GM12878 (cell line): ENCODE measurements at regions not wholly inside any gene's neighbourhood (a gene's known extent, or its start where the extent isn't known, plus 50 kb on each side); places are given as distances from the start of the nearest gene placed in this dataset.

ENCODE experiments used
- ATAC-seq: fragments of 200-7000 bp; cut with Tn5 transposase; 3 replicates; pipeline ENCODE4 v1.9.1; 2020; ENCODE audit warnings: mild to moderate bottlenecking, moderate library complexity
- BruUV-seq: library from RNA; stranded (reverse); fragments of 400-500 nt; replicated peaks from 2 replicates; lab custom pipeline; 2021; lab: Mats Ljungman, UMichigan
- CTCF ChIA-PET: fragments of 300-600 bp; sonication (Branson Sonifier 250); formaldehyde crosslinking; extraction: SDS; loops from one replicate; lab custom pipeline; 2021; ENCODE audit warnings: inconsistent platforms; lab: Yijun Ruan, JAX
- POLR2A ChIA-PET: fragments of 350-600 bp; formaldehyde crosslinking; extraction: SDS; loops from one replicate; lab custom pipeline; 2021; ENCODE audit warnings: inconsistent platforms; lab: Charles Lee
- RAD21 ChIA-PET: fragments of 300-600 bp; sonication (Branson Sonifier 250); formaldehyde crosslinking; loops from one replicate; lab custom pipeline; 2023; ENCODE audit warnings: antibody characterized with exemption; ENCODE audit not compliant: unreplicated experiment; lab: Charles Lee
- SMC1A ChIA-PET: fragments of 300-600 bp; sonication (Branson Sonifier 250); formaldehyde crosslinking; loops from one replicate; lab custom pipeline; 2023; ENCODE audit not compliant: unreplicated experiment, uncharacterized antibody; lab: Charles Lee
- DNase-seq: peaks from one replicate; pipeline ENCODE4 v3.0.0-alpha.2; 2011; ENCODE audit warnings: low read depth, low spot score
- FAIRE-seq: peaks from 3 replicates; lab custom pipeline; 2011; peaks lifted over from hg19 to GRCh38; lab: Jason Lieb, UNC
- H2AFZ ChIP-seq: 2 replicates; pipeline ENCODE4 v1.6.0; 2011; ENCODE audit warnings: low read depth, low read length, control low read depth; ENCODE audit not compliant: control insufficient read depth
- H3K27ac ChIP-seq: 2 replicates; pipeline ENCODE4 v1.5.1; 2011; ENCODE audit warnings: control low read depth; ENCODE audit not compliant: control insufficient read depth, insufficient read depth
- H3K27me3 ChIP-seq, 2 experiments: replicated peaks in 1 of 2; 2 replicates each; pipeline versions ENCODE4 v1.6.0 to v1.6.1; 2011; ENCODE audit warnings: low read length in 1 of 2; ENCODE audit not compliant: control insufficient read depth in 2 of 2, insufficient read depth in 2 of 2
- H3K36me3 ChIP-seq, 2 experiments: 2 replicates each; pipeline ENCODE4 v1.5.1; 2011; ENCODE audit warnings: low read length in 1 of 2; ENCODE audit not compliant: control insufficient read depth in 2 of 2, insufficient read depth in 2 of 2
- H3K4me1 ChIP-seq: 2 replicates; pipeline ENCODE4 v1.6.1; 2011; ENCODE audit warnings: mild to moderate bottlenecking, low read length, moderate library complexity, mixed read lengths; ENCODE audit not compliant: control insufficient read depth, insufficient read depth
- H3K4me2 ChIP-seq: 2 replicates; pipeline ENCODE4 v1.6.0; 2011; ENCODE audit warnings: control low read depth; ENCODE audit not compliant: control insufficient read depth, insufficient read depth
- H3K4me3 ChIP-seq: fragments of 200-600 bp; sonication (generic); 2 replicates; pipeline ENCODE4 v1.5.1; 2016
- H3K79me2 ChIP-seq: 2 replicates; pipeline ENCODE4 v1.6.0; 2011; ENCODE audit warnings: low read length; ENCODE audit not compliant: control insufficient read depth, insufficient read depth
- H3K9ac ChIP-seq: 2 replicates; pipeline ENCODE4 v1.8.0; 2011; ENCODE audit warnings: low read length, control low read depth, mixed read lengths; ENCODE audit not compliant: control insufficient read depth, insufficient read depth
- H3K9me3 ChIP-seq: replicated peaks from 3 replicates; pipeline ENCODE4 v1.5.1; 2011; ENCODE audit warnings: mild to moderate bottlenecking, low read length; ENCODE audit not compliant: control insufficient read depth, insufficient read depth
- H4K20me1 ChIP-seq: 2 replicates; pipeline ENCODE4 v1.6.0; 2011; ENCODE audit not compliant: control insufficient read depth, insufficient read depth
- BHLHE40 ChIP-seq, 2 experiments: fragments of 450-650 bp in 1 of 2; IDR thresholded peaks; 2 replicates each; pipeline ENCODE4 v1.6.1; 2011 to 2017; ENCODE audit warnings: low read depth in 2 of 2, borderline replicate concordance in 1 of 2, improper control_type of control experiment in 1 of 2, low read length in 1 of 2, mild to moderate bottlenecking in 1 of 2
- CBFB ChIP-seq: IDR thresholded peaks from 2 replicates; pipeline ENCODE4 v1.6.1; 2016; ENCODE audit warnings: antibody characterized with exemption, low read depth
- E4F1 ChIP-seq: fragments of 450-650 bp; IDR thresholded peaks from 2 replicates; pipeline ENCODE4 v1.6.1; 2018; ENCODE audit warnings: borderline replicate concordance, mild to moderate bottlenecking; ENCODE audit not compliant: partially characterized antibody
- EZH2 ChIP-seq: IDR thresholded peaks from 2 replicates; pipeline ENCODE4 v1.6.1; 2012; ENCODE audit warnings: low read depth, mild to moderate bottlenecking, control low read depth, inconsistent platforms, low read length, borderline replicate concordance; ENCODE audit not compliant: control insufficient read depth
- IRF4 ChIP-seq: IDR thresholded peaks from 2 replicates; pipeline ENCODE4 v1.6.1; 2011; ENCODE audit warnings: low read depth, low read length
- KAT2A ChIP-seq: conservative IDR thresholded peaks from 2 replicates; pipeline ENCODE4 v1.6.1; 2011; ENCODE audit warnings: low read depth, low read length; ENCODE audit not compliant: control insufficient read depth
- RB1 ChIP-seq: fragments of 450-650 bp; formaldehyde crosslinking; IDR thresholded peaks from 2 replicates; pipeline ENCODE4 v1.6.1; 2017; ENCODE audit warnings: mild to moderate bottlenecking, borderline replicate concordance
- SMAD5 ChIP-seq: IDR thresholded peaks from 2 replicates; pipeline ENCODE4 v1.6.1; 2016; ENCODE audit warnings: antibody characterized with exemption, low read depth
- SRF ChIP-seq, 2 experiments: IDR thresholded peaks; 2 replicates each; pipeline ENCODE4 v1.6.1; 2011; ENCODE audit warnings: low read depth in 2 of 2, low read length in 2 of 2, mild to moderate bottlenecking in 1 of 2, moderate library complexity in 1 of 2
- STAT1 ChIP-seq: fragments of 450-650 bp; conservative IDR thresholded peaks from 2 replicates; pipeline ENCODE4 v1.6.1; 2014; ENCODE audit warnings: antibody characterized with exemption, mild to moderate bottlenecking
- SUPT20H ChIP-seq: IDR thresholded peaks from 2 replicates; pipeline ENCODE4 v1.6.1; 2011; ENCODE audit warnings: low read depth, mild to moderate bottlenecking, low read length, moderate library complexity, borderline replicate concordance; ENCODE audit not compliant: control insufficient read depth
- USF1 ChIP-seq: IDR thresholded peaks from 2 replicates; pipeline ENCODE4 v1.6.1; 2011; ENCODE audit warnings: borderline replicate concordance, low read depth, mild to moderate bottlenecking, moderate library complexity, mixed read lengths, low read length; ENCODE audit not compliant: insufficient read depth; ENCODE audit errors: extremely low read length
- USF2 ChIP-seq: IDR thresholded peaks from 2 replicates; pipeline ENCODE4 v1.6.1; 2011; ENCODE audit warnings: low read depth, low read length, improper control_type of control experiment, borderline replicate concordance
- ZBTB40 ChIP-seq: fragments of 450-650 bp; IDR thresholded peaks from 2 replicates; pipeline ENCODE4 v1.6.1; 2016; ENCODE audit warnings: mild to moderate bottlenecking, moderate library complexity, borderline replicate concordance
- WGBS: methylation state at CpG from one replicate; pipeline ENCODE4 v1.1.6; 2016; ENCODE audit warnings: low lambda C conversion rate; ENCODE audit not compliant: insufficient replicate concordance, insufficient coverage; ENCODE audit errors: missing lambda C conversion rate; 5-methylcytosine and 5-hydroxymethylcytosine counted together
- in situ Hi-C: fragments of 300-500 bp; cut with MboI; formaldehyde crosslinking; loops from 9 replicates; pipeline ENCODE4 v1.14.3; 2018; ENCODE audit warnings: mixed read lengths
- intact Hi-C: fragments of 100-400 bp; cut with micrococcal nuclease; formaldehyde crosslinking; loops from one replicate; pipeline ENCODE4 v1.14.2; 2022; ENCODE audit not compliant: unreplicated experiment

GRCh38 chr12:116474899-116475298 lies 84.3 kb upstream of the MAP1LC3B2 start:
- no peak overlapping the region for H2AFZ ChIP-seq
- ATAC-seq, result no peak
- H4K20me1 ChIP-seq, result no peaks in the 10 kb centered on the region
- CTCF ChIA-PET, result no interaction called here
- DNase-seq, result no peak
- POLR2A ChIA-PET, result no interaction called here
- no peak for FAIRE-seq
- no peak overlapping the region for H3K27ac ChIP-seq
- no peak overlapping the region for H3K4me3 ChIP-seq
- SMC1A ChIA-PET, result no interaction called here
- no peaks in the 10 kb centered on the region for H3K79me2 ChIP-seq
- no peak overlapping the region for H3K4me2 ChIP-seq
- no peak overlapping the region for H3K9ac ChIP-seq
- H3K9me3 ChIP-seq, result peaks cover 2% of the 10 kb centered on the region; the same call in 2 of the 3 replicates
- BruUV-seq, result no TSS peak
- RAD21 ChIA-PET, result no interaction called here
- intact Hi-C loops, result no loop called here
- in situ Hi-C loops, result no loop called here
- no peaks in the 10 kb centered on the region for H3K36me3 ChIP-seq
- H3K27me3 ChIP-seq, result no peaks in the 10 kb centered on the region
- 33% methylated on average over 4 of the region's 4 CpGs for WGBS
- H3K4me1 ChIP-seq, result no peaks in the 10 kb centered on the region
- TF ChIP-seq E4F1, result no peak
- no peak for TF ChIP-seq ZBTB40
- TF ChIP-seq SUPT20H, result no peak
- no peak for TF ChIP-seq IRF4
- no peak for TF ChIP-seq USF2
- TF ChIP-seq KAT2A, result no peak
- TF ChIP-seq SRF (IDR thresholded peaks at IDR 0.05; ENCODE audit: low read depth in 2 of 2, low read length in 2 of 2), result no peak
- TF ChIP-seq RB1, result no peak
- TF ChIP-seq BHLHE40 (IDR thresholded peaks at IDR 0.05; ENCODE audit: borderline replicate concordance in 1 of 2, low read depth in 2 of 2, low read length in 1 of 2), result no peak
- no peak for TF ChIP-seq SMAD5
- TF ChIP-seq USF1, result no peak
- TF ChIP-seq CBFB, result no peak
- TF ChIP-seq STAT1, result no peak
- TF ChIP-seq EZH2, result no peak
